Activated CD4-positive, alpha-beta T cell treated with anti-CD3 and anti-CD28 coated beads, Interleukin-2, amount 10 ng/mL, durations not matched to agents 24 days and 14 days (primary cell): ENCODE measurements at regions not wholly inside any gene's neighbourhood (a gene's known extent, or its start where the extent isn't known, plus 50 kb on each side); places are given as distances from the start of the nearest gene placed in this dataset.

ENCODE experiments used
- DNase-seq: peaks from one replicate; pipeline ENCODE4 v3.0.0; 2022
- H3K27ac Mint-ChIP-seq: one replicate; pipeline ENCODE4 v1.8.0; 2022; ENCODE audit warnings: mild to moderate bottlenecking, mixed read lengths
- H3K27me3 Mint-ChIP-seq: one replicate; pipeline ENCODE4 v1.8.0; 2022; ENCODE audit warnings: mixed read lengths
- H3K36me3 Mint-ChIP-seq: one replicate; pipeline ENCODE4 v1.8.0; 2022; ENCODE audit warnings: low read depth, mild to moderate bottlenecking, mixed read lengths
- H3K4me1 Mint-ChIP-seq: one replicate; pipeline ENCODE4 v1.8.0; 2021; ENCODE audit warnings: mixed read lengths
- H3K4me3 Mint-ChIP-seq: one replicate; pipeline ENCODE4 v1.8.0; 2022; ENCODE audit warnings: mild to moderate bottlenecking, moderate library complexity, mixed read lengths
- H3K9me3 Mint-ChIP-seq: one replicate; pipeline ENCODE4 v1.8.0; 2021; ENCODE audit warnings: mixed read lengths
- intact Hi-C: fragments of 100-400 bp; cut with micrococcal nuclease; formaldehyde crosslinking; loops from one replicate; pipeline ENCODE4 v1.15.1; 2023

- no peaks in the 10 kb centered on the region for H3K36me3 Mint-ChIP-seq
- H3K4me3 Mint-ChIP-seq, result no peak overlapping the region
- H3K27me3 Mint-ChIP-seq, result no peaks in the 10 kb centered on the region
- intact Hi-C loops, result no loop called here
- no peaks in the 10 kb centered on the region for H3K4me1 Mint-ChIP-seq
- H3K27ac Mint-ChIP-seq, result no peak overlapping the region
- H3K9me3 Mint-ChIP-seq, result no peaks in the 10 kb centered on the region
- no peak for DNase-seq
These were observed 1144.3 kb upstream of the NCAM2 start for GRCh38 chr21:19853709-19854575.

DNA sequence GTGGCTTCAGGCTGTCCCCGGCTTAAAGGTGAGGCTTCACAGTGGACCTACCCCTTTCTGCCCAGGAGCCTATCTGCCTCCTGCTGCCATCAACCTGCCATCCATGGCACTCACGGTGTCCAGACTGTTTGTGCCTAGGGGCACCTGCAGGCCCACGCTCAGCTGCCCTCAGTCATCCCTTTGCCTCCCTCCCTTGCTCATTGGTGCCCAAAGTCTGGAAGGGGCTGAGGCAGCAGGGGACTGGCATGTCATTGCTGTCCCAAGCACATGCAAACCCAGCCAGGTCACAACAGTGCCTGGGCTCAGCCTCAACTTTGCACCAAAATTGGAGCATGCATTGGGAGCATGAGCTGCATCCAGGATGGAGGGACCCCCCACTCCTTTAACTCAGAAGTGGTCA lies 1142.7 kb upstream of the NCAM2 start:
- Mint-ChIP-seq H3K4me1 (no peaks in the 10 kb centered on the region), H3K4me3 (no peak overlapping the region), H3K27ac (no peak overlapping the region), H3K9me3 (no peaks in the 10 kb centered on the region), H3K36me3 (no peaks in the 10 kb centered on the region), H3K27me3 (no peaks in the 10 kb centered on the region)
- intact Hi-C loops, result no loop called here
- no peak for DNase-seq

DNA sequence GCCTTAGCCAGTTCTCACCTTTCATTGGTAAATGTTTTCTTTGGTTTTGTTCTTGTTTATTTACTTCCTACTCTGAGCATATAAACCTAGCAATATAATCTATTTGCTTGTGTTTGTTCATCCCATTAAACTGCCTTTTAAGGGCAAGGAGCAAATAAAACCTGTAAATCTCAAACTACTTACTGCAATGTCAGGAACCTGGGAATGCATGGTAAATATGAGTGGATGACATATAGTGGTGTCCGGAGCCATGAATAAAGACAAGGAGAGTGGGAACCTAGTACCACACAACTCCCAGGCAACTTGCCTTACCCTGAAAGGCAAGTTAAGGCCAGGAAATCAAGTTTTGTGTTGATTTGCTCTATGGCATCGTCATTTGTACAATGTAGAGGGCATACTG lies 1133.7 kb upstream of the NCAM2 start:
- Mint-ChIP-seq H3K27ac (no peak overlapping the region), H3K4me1 (no peaks in the 10 kb centered on the region), H3K4me3 (no peak overlapping the region), H3K9me3 (no peaks in the 10 kb centered on the region), H3K27me3 (no peaks in the 10 kb centered on the region), H3K36me3 (no peaks in the 10 kb centered on the region)
- intact Hi-C loops, result no loop called here
- no peak for DNase-seq

GRCh38 chr21:19870682-19871081 lies 1127.5 kb upstream of the NCAM2 start:
- Mint-ChIP-seq H3K27me3 (no peaks in the 10 kb centered on the region), H3K9me3 (no peaks in the 10 kb centered on the region), H3K36me3 (no peaks in the 10 kb centered on the region), H3K4me1 (no peaks in the 10 kb centered on the region), H3K27ac (no peak overlapping the region), H3K4me3 (no peak overlapping the region)
- intact Hi-C loops, result no loop called here
- DNase-seq, result no peak

- Mint-ChIP-seq H3K9me3 (peaks cover 5% of the 10 kb centered on the region), H3K27ac (no peak overlapping the region), H3K27me3 (no peaks in the 10 kb centered on the region), H3K36me3 (no peaks in the 10 kb centered on the region), H3K4me1 (no peaks in the 10 kb centered on the region), H3K4me3 (no peak overlapping the region)
- DNase-seq, result no peak
- intact Hi-C loops, result no loop called here
These were observed 1123.7 kb upstream of the NCAM2 start for GRCh38 chr21:19874521-19874920.

DNA sequence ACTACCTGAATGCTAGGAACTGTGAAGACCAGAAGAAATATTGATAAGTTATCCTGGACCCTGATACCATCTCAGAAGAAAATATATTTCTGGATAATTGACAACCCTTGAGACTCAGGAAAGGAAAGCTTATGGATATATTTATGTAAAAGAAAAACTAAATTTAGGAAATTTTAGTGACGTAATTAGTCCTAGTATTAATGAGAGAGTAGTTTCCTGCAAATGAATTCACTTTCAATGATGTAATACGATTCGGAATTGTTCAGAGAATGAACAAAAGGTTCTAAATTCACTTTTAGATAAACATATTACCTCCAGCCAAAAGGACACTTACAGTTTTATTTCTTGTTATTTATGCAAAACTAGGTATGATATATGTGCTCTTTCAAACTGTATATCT lies 1120.1 kb upstream of the NCAM2 start:
- intact Hi-C loops, result no loop called here
- no peak for DNase-seq
- no peaks in the 10 kb centered on the region for H3K4me1 Mint-ChIP-seq
- H3K27me3 Mint-ChIP-seq, result no peaks in the 10 kb centered on the region
- no peak overlapping the region for H3K4me3 Mint-ChIP-seq
- H3K9me3 Mint-ChIP-seq, result peaks cover 9% of the 10 kb centered on the region
- no peak overlapping the region for H3K27ac Mint-ChIP-seq
- no peaks in the 10 kb centered on the region for H3K36me3 Mint-ChIP-seq

GRCh38 chr21:19899645-19900044 lies 1098.6 kb upstream of the NCAM2 start:
- Mint-ChIP-seq H3K9me3 (peaks cover 3% of the 10 kb centered on the region), H3K27ac (no peak overlapping the region), H3K27me3 (no peaks in the 10 kb centered on the region), H3K4me1 (no peaks in the 10 kb centered on the region), H3K4me3 (no peak overlapping the region), H3K36me3 (no peaks in the 10 kb centered on the region)
- intact Hi-C loops, result no loop called here
- DNase-seq, result no peak

GRCh38 chr21:19900149-19900548 lies 1098.1 kb upstream of the NCAM2 start:
- H3K27ac Mint-ChIP-seq, result no peak overlapping the region

GRCh38 chr21:19908390-19908789 lies 1089.8 kb upstream of the NCAM2 start:
- no peak for DNase-seq
- Mint-ChIP-seq H3K27ac (no peak overlapping the region), H3K36me3 (no peaks in the 10 kb centered on the region), H3K4me3 (no peak overlapping the region), H3K9me3 (no peaks in the 10 kb centered on the region), H3K27me3 (no peaks in the 10 kb centered on the region), H3K4me1 (no peaks in the 10 kb centered on the region)
- intact Hi-C loops, result no loop called here

More at GRCh38 chr21:19900149-19900548, 1098.1 kb upstream of the NCAM2 start:
- Mint-ChIP-seq H3K36me3 (no peaks in the 10 kb centered on the region), H3K4me1 (no peaks in the 10 kb centered on the region), H3K4me3 (no peak overlapping the region), H3K9me3 (peaks cover 3% of the 10 kb centered on the region), H3K27me3 (no peaks in the 10 kb centered on the region)
- no peak for DNase-seq
- intact Hi-C loops, result no loop called here

GRCh38 chr21:19914028-19914427 lies 1084.2 kb upstream of the NCAM2 start:
- Mint-ChIP-seq H3K4me3 (no peak overlapping the region), H3K4me1 (no peaks in the 10 kb centered on the region), H3K27me3 (no peaks in the 10 kb centered on the region), H3K36me3 (no peaks in the 10 kb centered on the region), H3K9me3 (no peaks in the 10 kb centered on the region), H3K27ac (no peak overlapping the region)
- DNase-seq, result no peak
- intact Hi-C loops, result no loop called here

DNA sequence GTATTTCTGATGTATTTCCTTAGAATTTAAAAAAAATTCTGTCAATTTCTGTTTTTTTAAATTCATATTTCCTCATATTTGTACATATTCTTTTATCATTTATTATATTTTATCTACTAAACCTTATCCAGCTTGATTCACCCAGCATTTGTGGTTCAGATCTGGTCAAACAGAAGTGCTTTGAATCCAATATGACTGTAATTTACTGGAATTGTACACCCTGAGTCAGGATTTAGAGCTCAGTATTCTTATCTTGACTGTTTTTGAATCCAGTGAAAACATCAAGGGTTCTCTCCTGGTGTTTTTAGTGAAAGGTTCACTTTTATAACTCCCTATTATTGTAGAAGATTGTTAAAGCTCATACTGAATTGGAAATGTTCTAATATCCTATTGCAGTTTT lies 1077.0 kb upstream of the NCAM2 start:
- no peaks in the 10 kb centered on the region for H3K4me1 Mint-ChIP-seq
- H3K9me3 Mint-ChIP-seq, result peaks cover 4% of the 10 kb centered on the region
- H3K27ac Mint-ChIP-seq, result no peak overlapping the region
- no peak for DNase-seq
- no peaks in the 10 kb centered on the region for H3K27me3 Mint-ChIP-seq
- no peaks in the 10 kb centered on the region for H3K36me3 Mint-ChIP-seq
- no peak overlapping the region for H3K4me3 Mint-ChIP-seq
- intact Hi-C loops, result no loop called here

DNA sequence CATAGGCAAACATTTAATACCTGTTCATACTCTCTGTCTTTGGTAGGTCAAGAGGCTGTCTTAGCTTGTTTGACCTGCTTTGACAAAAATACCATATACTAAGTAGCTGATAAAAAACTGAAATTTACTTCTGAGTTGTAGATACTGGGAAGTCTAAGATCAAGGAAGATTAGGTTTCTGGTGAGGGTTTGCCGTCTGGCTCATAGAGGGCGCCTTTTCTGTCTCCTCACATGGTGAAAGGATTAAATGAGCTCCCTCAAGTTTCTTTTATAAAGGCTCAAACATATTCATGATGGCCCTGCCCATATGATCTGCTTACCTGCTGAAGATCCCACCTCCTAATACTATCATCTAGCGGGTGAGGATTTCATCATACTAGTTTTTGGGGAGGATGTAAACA lies 1076.1 kb upstream of the NCAM2 start:
- DNase-seq, result no peak
- Mint-ChIP-seq H3K27me3 (no peaks in the 10 kb centered on the region), H3K4me3 (no peak overlapping the region), H3K36me3 (no peaks in the 10 kb centered on the region), H3K27ac (no peak overlapping the region), H3K9me3 (peaks cover 4% of the 10 kb centered on the region), H3K4me1 (no peaks in the 10 kb centered on the region)
- intact Hi-C loops, result no loop called here

DNA sequence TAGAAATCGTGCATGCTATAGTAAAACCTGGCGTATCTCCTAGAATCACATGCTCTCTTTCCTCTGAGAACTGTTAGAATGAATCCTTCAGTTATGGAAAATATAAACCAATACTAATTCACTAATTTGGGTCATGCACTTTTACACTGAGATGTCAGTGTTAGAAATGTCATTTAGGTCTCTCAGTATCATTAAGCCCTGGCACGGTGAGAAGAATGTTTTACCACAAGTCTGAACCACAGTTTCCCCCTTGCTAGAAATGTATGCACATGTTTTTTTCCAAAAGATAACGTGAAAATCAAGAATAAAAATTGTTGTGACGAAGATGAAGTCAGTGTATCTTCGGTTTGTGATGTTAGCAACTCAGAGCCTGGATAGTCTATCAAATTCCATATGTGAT lies 1062.7 kb upstream of the NCAM2 start:
- no peak for DNase-seq
- no peaks in the 10 kb centered on the region for H3K27me3 Mint-ChIP-seq
- no peaks in the 10 kb centered on the region for H3K36me3 Mint-ChIP-seq
- intact Hi-C loops, result no loop called here
- H3K9me3 Mint-ChIP-seq, result peaks cover 13% of the 10 kb centered on the region
- no peak overlapping the region for H3K27ac Mint-ChIP-seq
- no peak overlapping the region for H3K4me3 Mint-ChIP-seq
- H3K4me1 Mint-ChIP-seq, result no peaks in the 10 kb centered on the region

- H3K36me3 Mint-ChIP-seq, result no peaks in the 10 kb centered on the region
- no peaks in the 10 kb centered on the region for H3K4me1 Mint-ChIP-seq
- peaks cover 7% of the 10 kb centered on the region for H3K9me3 Mint-ChIP-seq
- DNase-seq, result no peak
- H3K27me3 Mint-ChIP-seq, result no peaks in the 10 kb centered on the region
- no peak overlapping the region for H3K27ac Mint-ChIP-seq
- intact Hi-C loops, result no loop called here
- no peak overlapping the region for H3K4me3 Mint-ChIP-seq
These were observed 1060.6 kb upstream of the NCAM2 start for GRCh38 chr21:19937619-19938018.

DNA sequence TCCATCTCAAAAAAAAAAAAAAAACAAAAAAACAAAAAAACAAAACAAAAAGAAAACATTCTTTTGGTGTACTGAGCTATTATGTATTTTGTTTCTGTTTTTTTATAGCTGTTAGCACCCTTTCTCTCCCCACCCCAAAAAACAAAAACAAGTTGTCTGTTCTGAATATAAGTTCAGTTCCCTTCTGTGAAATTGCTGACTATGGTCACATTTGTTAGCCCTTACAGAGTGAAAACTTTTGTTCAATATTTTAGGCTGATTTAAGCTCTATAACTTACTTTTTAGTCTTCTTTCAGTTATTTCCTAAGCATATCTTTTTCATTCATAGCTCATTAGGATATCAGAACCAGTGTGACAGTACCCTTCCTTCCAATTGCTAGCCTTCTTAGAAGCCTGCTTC lies 1056.6 kb upstream of the NCAM2 start:
- intact Hi-C loops, result no loop called here
- no peak overlapping the region for H3K27ac Mint-ChIP-seq
- no peak overlapping the region for H3K4me3 Mint-ChIP-seq
- H3K36me3 Mint-ChIP-seq, result no peaks in the 10 kb centered on the region
- H3K27me3 Mint-ChIP-seq, result no peaks in the 10 kb centered on the region
- H3K9me3 Mint-ChIP-seq, result peaks cover 11% of the 10 kb centered on the region
- DNase-seq, result no peak
- H3K4me1 Mint-ChIP-seq, result no peaks in the 10 kb centered on the region
